ENCODE measurements at regions not wholly inside any gene's neighbourhood (a gene's known extent, or its start where the extent isn't known, plus 50 kb on each side); places are given as distances from the start of the nearest gene placed in this dataset.

GRCh38 chr13:108533842-108534241, 95.6 kb upstream of the MYO16 start:
- no peak for DNase-seq

DNA sequence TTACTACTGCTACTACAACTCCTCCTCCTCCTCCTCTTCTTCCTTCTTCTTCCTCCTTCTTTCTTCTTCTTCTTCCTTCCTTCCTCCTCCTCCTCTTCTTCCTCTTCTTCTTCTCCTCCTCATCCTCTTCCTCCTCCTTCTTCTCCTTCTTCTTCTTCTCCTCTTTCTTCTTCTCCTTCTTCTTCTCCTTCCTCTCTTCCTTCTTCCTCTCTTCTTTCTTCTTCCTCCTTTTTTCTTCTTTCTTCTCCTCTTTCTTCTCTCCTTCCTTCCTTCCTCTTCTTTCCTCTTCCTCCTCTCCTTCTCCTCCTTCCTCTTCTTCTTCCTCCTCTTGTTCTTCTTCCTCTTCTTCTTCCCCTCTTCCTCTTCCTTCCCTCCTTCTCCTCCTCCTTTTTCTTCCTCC, 94.7 kb upstream of the MYO16 start:
- no peak for DNase-seq

DNA sequence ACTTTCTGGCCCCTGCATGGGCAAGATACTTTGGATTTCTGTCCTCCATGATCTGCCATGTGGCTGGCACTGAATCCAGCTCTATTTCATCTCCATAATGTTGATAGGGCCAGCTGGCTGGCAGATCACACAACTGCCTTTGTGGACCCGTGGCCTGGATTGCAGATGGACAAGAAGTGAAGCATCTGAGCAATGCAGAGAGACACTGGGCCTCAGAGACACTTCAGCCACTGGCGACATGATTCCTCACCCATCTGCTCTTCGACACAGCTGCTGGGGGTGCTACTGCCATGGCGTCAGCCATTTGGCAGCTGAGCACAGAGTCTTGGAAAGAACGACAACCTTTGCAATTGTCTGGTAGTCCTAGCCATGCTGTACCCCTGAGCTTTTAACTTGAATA, 79.5 kb upstream of the MYO16 start:
- no peak for DNase-seq

DNA sequence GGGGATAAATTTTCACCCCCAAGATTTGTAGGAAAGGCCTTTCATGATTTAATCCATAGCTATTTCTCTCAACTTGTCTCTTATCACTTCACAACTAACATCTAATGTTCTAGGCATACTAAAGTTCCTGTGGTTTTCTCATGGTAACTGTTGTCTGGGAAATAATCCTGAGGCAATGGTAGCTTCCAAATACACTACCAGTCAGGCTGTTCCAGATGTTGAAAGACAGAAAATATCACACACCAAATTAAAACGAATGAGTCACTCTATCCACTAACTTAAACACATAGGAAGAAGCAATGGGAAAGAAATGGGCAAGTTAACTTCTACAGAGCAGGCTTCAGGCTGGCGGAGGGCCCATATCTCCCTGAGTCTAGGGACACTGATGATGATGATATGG, 77.7 kb upstream of the MYO16 start:
- no peak for DNase-seq

DNA sequence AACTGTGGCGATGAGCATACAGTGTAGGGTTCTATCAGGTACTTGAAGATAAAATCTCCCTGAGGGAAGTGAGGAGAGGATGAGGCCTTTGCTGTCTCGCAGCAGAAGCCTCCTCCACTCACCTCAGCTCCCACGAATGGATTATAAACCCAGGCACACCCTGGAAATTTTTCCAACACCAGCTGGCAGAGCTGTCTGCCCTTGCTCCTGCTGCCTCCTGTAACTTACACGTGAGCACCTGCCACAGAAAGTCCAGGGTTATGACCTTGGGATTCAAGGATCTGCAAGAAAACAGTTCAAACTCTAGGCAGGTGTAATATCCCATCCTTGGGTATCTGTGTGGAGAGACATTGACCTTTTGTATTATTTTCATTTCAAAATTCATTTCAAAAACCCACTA, 70.9 kb upstream of the MYO16 start:
- no peak for DNase-seq

DNA sequence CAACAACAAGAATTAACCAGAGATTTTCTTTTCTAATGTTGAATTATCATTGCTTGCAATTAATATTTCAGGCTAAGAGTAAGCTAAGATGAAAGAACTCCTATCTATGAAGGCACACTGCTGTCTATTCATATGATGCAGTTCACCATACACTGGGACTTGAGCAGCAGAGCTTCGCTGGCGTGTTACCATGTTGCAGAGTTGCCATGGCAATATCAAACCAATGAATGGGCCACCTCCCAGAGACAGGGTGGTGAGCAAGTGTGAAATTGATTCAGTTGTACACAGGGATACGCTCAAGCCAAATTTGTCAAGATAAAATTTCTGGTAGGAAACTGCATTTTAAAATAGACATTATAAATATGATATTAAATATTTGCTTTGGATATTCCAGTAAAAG, 69.3 kb upstream of the MYO16 start:
- no peak for DNase-seq

DNA sequence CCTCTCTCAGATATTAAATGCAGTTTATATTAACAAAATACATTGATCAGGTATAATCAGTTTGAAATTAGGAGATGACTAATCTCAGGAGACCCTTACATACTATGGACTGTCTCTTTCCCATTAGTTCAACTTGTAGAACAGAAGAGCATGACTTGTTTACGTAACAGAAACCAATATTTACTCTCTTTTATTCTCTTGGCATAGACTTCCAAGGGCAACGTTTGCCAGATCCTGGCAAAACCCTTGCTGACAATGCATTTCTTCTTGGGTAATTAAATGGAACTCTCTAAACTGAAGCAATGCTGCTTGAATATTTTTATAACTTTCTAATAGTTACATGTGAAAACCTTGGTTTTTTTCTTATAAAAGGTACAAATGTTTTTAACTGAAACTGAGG, 68.3 kb upstream of the MYO16 start:
- DNase-seq, result no peak

DNA sequence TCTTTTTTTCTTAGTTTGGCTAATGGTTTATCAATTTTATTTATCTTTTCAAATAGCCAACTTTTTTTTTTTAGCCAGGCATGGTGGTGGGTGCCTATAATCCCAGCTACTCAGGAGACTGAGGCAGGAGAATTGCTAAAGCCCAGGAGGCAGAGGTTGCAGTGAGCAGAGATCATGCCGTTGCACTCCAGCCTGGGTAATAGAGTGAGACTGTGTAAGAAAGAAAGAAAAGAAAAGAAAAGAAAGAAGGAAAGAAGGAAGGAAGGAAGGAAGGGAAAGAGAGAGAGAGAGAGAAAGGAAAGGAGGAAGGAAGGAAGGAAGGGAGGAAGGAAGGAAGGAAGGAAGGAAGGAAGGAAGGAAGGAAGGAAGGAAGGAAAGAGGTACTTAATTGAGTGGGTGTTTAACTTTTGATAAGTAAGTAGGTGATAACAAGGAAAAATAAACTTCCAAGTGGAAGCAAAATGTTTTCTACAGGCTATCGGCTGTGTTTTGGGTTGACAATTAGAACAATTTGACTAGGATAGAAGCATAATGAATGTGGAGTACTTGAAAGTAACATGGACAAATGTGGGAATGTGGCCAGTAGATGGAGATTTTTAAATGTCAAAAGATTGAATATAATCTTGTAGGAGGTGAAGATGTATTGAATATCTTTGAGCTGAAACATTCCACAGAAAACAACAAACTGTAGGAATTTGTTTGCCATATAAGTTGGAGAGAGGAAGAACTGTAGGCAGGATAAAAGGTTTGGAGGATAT, 62.8 kb upstream of the MYO16 start:
- no peak for DNase-seq

GRCh38 chr13:108572782-108573211, 56.6 kb upstream of the MYO16 start:
- DNase-seq, result no peak

DNA sequence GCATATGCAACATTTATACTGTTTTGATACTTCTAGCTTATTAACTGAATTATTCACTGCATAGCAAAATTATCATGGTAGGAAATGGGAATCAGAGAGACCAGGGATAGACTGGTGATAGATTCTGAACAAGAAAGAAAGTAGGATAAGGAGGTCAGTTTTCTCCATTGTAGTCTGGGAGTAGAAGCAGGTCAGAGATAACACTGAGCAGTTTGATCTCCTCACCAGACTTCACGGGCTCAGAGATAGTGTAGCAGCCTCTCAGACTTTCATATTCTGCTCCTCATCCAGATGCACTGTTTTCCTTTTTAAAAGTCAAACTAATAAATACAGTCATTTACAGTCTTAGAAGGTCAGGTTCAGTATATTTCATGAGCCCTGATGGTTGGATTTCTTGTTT, 56.0 kb upstream of the MYO16 start:
- DNase-seq, result no peak

DNA sequence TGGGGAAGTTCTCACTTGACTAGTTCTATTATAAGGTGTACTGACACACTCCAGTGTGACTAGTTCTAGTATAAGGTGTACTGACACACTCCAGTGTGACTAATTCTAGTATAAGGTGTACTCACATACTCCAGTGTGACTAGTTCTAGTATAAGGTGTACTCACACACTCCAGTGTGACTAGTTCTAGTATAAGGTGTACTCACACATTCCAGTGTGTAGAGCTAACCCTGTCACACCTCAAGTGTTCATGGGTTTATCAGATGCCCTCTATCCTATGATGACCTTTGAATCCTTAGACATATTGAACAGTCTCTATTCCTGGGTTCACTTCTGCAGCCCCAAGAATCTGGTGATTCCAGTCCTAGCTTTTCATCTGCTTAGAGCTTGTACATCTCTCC, 54.6 kb upstream of the MYO16 start:
- no peak for DNase-seq

GRCh38 chr13:108575430-108575829, 54.0 kb upstream of the MYO16 start:
- no peak for DNase-seq
